ENCODE measurements at regions not wholly inside any gene's neighbourhood (a gene's known extent, or its start where the extent isn't known, plus 50 kb on each side); places are given as distances from the start of the nearest gene placed in this dataset.

GRCh38 chr10:4533621-4534020, 292.4 kb upstream of the AKR1E2 start:
- Histone ChIP-seq H3K4me1 (ENCODE audit: control insufficient read depth, insufficient read depth, low read length) (no peaks in the 10 kb centered on the region), H3K36me3 (ENCODE audit: control insufficient read depth in 2 of 2, insufficient read depth in 1 of 2, low read length in 2 of 2) (no peaks in the 10 kb centered on the region), H3K27ac (ENCODE audit: extremely low read depth, low read depth, low read length) (no peak overlapping the region), H3K4me3 (ENCODE audit: low read depth, low read length) (no peak overlapping the region), H3K9me3 (ENCODE audit: control insufficient read depth, insufficient read depth, low read depth, low read length) (no peaks in the 10 kb centered on the region)
- CTCF ChIA-PET = no interaction called here
- TF ChIP-seq ZNF830 (tag by site-specific recombination; IDR thresholded peaks at IDR 0.05; ENCODE audit: low read depth) = no peak
- no peak for TF ChIP-seq ZFP41 (tag by site-specific recombination; IDR thresholded peaks at IDR 0.05; ENCODE audit: borderline replicate concordance)
- TF ChIP-seq ZNF248 (tag by site-specific recombination; IDR thresholded peaks at IDR 0.05) = no peak
- TF ChIP-seq ZNF394 (tag by site-specific recombination; IDR thresholded peaks at IDR 0.05; ENCODE audit: borderline replicate concordance) = no peak
- no peak for TF ChIP-seq ZNF555 (tag by site-specific recombination; conservative IDR thresholded peaks at IDR 0.05)
- TF ChIP-seq KLF16 (tag by site-specific recombination; IDR thresholded peaks at IDR 0.05) = no peak
- TF ChIP-seq ZNF76 (tag by site-specific recombination; IDR thresholded peaks at IDR 0.05; ENCODE audit: borderline replicate concordance, low read depth) = no peak
- no peak for TF ChIP-seq ZNF121 (tag by site-specific recombination; IDR thresholded peaks at IDR 0.05)
- no peak for TF ChIP-seq ZNF274 (IDR thresholded peaks at IDR 0.05; ENCODE audit: low read length)
- no peak for TF ChIP-seq ZNF274 (tag by site-specific recombination; IDR thresholded peaks at IDR 0.05; ENCODE audit: borderline replicate concordance)
- TF ChIP-seq ZFP3 (tag by site-specific recombination; IDR thresholded peaks at IDR 0.05; ENCODE audit: low read depth) = no peak
- no peak for TF ChIP-seq KLF1 (tag by site-specific recombination; IDR thresholded peaks at IDR 0.05)
- TF ChIP-seq YY2 (tag by site-specific recombination; IDR thresholded peaks at IDR 0.05) = no peak
- POLR2A ChIA-PET = no interaction called here

DNA sequence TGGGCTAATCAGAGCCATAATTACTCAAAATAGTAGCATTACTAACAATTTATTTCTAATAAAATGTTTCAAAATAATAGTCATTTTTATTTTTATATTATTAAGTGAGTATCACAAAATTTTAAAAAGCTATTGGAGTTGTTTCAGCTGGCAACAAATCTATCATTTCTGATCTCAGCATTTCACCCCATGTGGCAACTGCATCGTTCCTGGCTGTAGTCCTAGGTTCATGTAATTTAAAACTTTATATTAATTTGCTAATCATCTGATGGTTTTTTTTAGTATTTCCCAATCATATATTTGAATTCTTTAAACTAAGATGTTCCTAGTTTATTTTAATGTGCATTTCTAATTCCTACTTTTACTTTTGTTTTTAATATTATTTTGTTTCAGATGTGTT, 293.0 kb upstream of the AKR1E2 start:
- H3K27ac ChIP-seq (ENCODE audit: extremely low read depth, low read depth, low read length) = no peak overlapping the region
- H3K9me3 ChIP-seq (ENCODE audit: control insufficient read depth, insufficient read depth, low read depth, low read length) = no peaks in the 10 kb centered on the region
- ChIA-PET CTCF (no interaction called here), POLR2A (no interaction called here)
- TF ChIP-seq ZNF324 (tag by site-specific recombination; IDR thresholded peaks at IDR 0.05) (no peak), TCF7L2 (IDR thresholded peaks at IDR 0.05; ENCODE audit: borderline replicate concordance, low read depth, low read length) (no peak), KLF1 (tag by site-specific recombination; IDR thresholded peaks at IDR 0.05) (no peak), WT1 (tag by site-specific recombination; IDR thresholded peaks at IDR 0.05) (no peak), ZNF521 (tag by site-specific recombination; IDR thresholded peaks at IDR 0.05) (no peak), EGR2 (tag by site-specific recombination; IDR thresholded peaks at IDR 0.05; ENCODE audit: low read depth) (no peak), BCL11B (tag by site-specific recombination; IDR thresholded peaks at IDR 0.05; ENCODE audit: low read depth) (no peak), ZNF558 (tag by site-specific recombination; IDR thresholded peaks at IDR 0.05) (no peak), ZFP3 (tag by site-specific recombination; IDR thresholded peaks at IDR 0.05; ENCODE audit: low read depth) (no peak), KLF16 (tag by site-specific recombination; IDR thresholded peaks at IDR 0.05) (no peak), ZNF24 (tag by site-specific recombination; IDR thresholded peaks at IDR 0.05) (no peak), ZNF121 (tag by site-specific recombination; IDR thresholded peaks at IDR 0.05) (no peak), MEIS1 (CRISPR knock-in tag; IDR thresholded peaks at IDR 0.05; ENCODE audit: borderline replicate concordance) (no peak), ZNF777 (tag by site-specific recombination; IDR thresholded peaks at IDR 0.05; ENCODE audit: borderline replicate concordance) (no peak), ZNF791 (tag by site-specific recombination; IDR thresholded peaks at IDR 0.05) (no peak)
- TF ChIP-seq, protein P1, sequence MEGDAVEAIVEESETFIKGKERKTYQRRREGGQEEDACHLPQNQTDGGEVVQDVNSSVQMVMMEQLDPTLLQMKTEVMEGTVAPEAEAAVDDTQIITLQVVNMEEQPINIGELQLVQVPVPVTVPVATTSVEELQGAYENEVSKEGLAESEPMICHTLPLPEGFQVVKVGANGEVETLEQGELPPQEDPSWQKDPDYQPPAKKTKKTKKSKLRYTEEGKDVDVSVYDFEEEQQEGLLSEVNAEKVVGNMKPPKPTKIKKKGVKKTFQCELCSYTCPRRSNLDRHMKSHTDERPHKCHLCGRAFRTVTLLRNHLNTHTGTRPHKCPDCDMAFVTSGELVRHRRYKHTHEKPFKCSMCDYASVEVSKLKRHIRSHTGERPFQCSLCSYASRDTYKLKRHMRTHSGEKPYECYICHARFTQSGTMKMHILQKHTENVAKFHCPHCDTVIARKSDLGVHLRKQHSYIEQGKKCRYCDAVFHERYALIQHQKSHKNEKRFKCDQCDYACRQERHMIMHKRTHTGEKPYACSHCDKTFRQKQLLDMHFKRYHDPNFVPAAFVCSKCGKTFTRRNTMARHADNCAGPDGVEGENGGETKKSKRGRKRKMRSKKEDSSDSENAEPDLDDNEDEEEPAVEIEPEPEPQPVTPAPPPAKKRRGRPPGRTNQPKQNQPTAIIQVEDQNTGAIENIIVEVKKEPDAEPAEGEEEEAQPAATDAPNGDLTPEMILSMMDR (tag by site-specific recombination; IDR thresholded peaks at IDR 0.05) = no peak
- no peaks in the 10 kb centered on the region for H3K4me1 ChIP-seq (ENCODE audit: control insufficient read depth, insufficient read depth, low read length)
- no peaks in the 10 kb centered on the region for H3K36me3 ChIP-seq (ENCODE audit: control insufficient read depth in 2 of 2, insufficient read depth in 1 of 2, low read length in 2 of 2)
- H3K4me3 ChIP-seq (ENCODE audit: low read depth, low read length) = no peak overlapping the region
